ENCODE measurements at regions not wholly inside any gene's neighbourhood (a gene's known extent, or its start where the extent isn't known, plus 50 kb on each side); places are given as distances from the start of the nearest gene placed in this dataset.
"Not testable (repeated sequence)": the region's sequence is repeated elsewhere in the genome, so short reads cannot be mapped to it uniquely, and the experiment has no call there.

DNA sequence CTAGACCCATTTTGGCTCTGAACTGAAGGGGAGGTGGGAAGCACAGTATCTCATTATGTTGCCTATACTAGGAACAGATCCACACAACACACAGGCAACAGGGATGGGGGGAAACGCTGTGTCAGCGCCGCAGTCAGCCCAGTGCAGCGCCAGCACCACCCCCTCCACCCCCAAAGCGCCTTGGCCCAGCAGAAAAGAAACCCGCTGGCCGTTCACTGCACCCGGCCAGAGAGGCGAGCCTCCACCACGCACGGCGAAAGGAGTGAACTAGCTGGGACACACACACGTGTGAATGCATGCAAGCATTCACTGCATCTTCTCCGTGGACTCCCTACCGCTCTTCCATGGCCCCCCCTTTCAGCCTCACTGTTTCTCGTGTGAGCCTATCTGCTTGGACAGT is 205.6 kb downstream of the HIBADH start:
- H3K4me2 ChIP-seq; H4K20me1 ChIP-seq (ENCODE audit: insufficient read depth); H3K4me1 ChIP-seq (ENCODE audit: control insufficient read depth in 1 of 2, insufficient read depth in 2 of 2, low read depth in 1 of 2, low read length in 1 of 2); H3K9me2 ChIP-seq; H3F3A ChIP-seq (replicated peaks; ENCODE audit: insufficient read depth); H3K4me3 ChIP-seq (ENCODE audit: low read depth in 2 of 2, low read length in 1 of 2); H3K27ac ChIP-seq (ENCODE audit: low read depth in 2 of 2, low read length in 1 of 2); CTCF ChIA-PET; H3K9me3 ChIP-seq; POLR2A ChIA-PET; DNase-seq; H3K36me3 ChIP-seq (replicated peaks in 1 of 2; ENCODE audit: control insufficient read depth in 1 of 2, insufficient read depth in 2 of 2, low read length in 1 of 2); H2AFZ ChIP-seq (ENCODE audit: low read depth); H3K9ac ChIP-seq; H3K79me2 ChIP-seq (ENCODE audit: insufficient read depth); H3K27me3 ChIP-seq (ENCODE audit: insufficient read depth): not testable (repeated sequence)
- WGBS (ENCODE audit: low lambda C conversion rate): 79% methylated on average over 10 of the region's 16 CpGs

DNA sequence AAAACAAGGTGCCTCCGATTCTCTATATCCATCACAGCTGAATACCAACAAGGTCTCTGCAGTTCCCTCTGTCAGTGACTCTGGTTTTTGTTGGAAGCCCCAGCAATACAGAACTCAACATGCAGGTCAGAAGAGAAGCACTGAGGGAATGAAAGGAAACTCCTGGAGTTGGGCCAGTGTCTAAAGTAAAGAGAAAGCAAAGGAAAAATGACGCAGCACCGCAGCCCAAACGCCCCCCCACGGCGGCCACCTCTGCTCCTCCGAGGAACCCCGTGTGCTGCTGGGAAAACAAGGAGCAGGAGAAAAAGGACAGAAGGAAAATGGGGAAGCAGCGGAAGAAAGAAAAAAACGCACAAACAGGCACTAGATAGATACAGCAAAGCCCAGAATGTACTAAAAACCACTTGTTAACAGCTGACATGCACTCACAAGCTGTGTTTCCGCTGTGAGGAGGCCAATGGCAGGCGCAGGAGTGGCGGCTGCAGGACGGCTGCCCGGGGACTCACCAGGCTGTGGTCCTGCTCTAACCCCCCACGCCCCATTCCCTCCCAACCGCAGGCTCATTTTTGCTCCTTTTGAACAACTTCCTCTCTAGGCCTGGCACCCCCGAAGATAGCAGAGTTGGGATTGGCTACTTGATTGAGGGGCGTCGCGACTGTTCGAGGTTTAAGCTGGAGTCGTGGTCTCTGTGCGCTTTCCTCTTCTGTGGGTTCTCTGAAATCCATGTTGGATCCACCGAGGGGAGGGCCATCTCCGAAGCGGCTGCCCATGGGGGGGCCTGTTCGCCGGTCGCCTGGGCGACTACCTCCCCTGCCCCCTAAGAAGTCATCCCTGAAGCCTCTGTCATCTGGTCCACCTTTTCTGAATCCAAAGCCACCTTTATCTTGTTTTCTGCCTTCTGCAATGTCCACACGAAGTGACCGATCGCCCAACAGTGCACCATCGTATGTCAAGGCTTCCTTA is 204.8 kb downstream of the HIBADH start:
- H3K36me3 ChIP-seq (replicated peaks in 1 of 2; ENCODE audit: control insufficient read depth in 1 of 2, insufficient read depth in 2 of 2, low read length in 1 of 2); H3F3A ChIP-seq (replicated peaks; ENCODE audit: insufficient read depth); CTCF ChIA-PET; H3K27ac ChIP-seq (ENCODE audit: low read depth in 2 of 2, low read length in 1 of 2); H3K9me2 ChIP-seq; H4K20me1 ChIP-seq (ENCODE audit: insufficient read depth); H3K9me3 ChIP-seq; H3K4me2 ChIP-seq; H3K9ac ChIP-seq; POLR2A ChIA-PET; H2AFZ ChIP-seq (ENCODE audit: low read depth); H3K79me2 ChIP-seq (ENCODE audit: insufficient read depth); DNase-seq; H3K4me1 ChIP-seq (ENCODE audit: control insufficient read depth in 1 of 2, insufficient read depth in 2 of 2, low read depth in 1 of 2, low read length in 1 of 2); H3K27me3 ChIP-seq (ENCODE audit: insufficient read depth); H3K4me3 ChIP-seq (ENCODE audit: low read depth in 2 of 2, low read length in 1 of 2): not testable (repeated sequence)
- 81% methylated on average over 30 of the region's 35 CpGs for whole genome bisulfite sequencing (ENCODE audit: low lambda C conversion rate)

DNA sequence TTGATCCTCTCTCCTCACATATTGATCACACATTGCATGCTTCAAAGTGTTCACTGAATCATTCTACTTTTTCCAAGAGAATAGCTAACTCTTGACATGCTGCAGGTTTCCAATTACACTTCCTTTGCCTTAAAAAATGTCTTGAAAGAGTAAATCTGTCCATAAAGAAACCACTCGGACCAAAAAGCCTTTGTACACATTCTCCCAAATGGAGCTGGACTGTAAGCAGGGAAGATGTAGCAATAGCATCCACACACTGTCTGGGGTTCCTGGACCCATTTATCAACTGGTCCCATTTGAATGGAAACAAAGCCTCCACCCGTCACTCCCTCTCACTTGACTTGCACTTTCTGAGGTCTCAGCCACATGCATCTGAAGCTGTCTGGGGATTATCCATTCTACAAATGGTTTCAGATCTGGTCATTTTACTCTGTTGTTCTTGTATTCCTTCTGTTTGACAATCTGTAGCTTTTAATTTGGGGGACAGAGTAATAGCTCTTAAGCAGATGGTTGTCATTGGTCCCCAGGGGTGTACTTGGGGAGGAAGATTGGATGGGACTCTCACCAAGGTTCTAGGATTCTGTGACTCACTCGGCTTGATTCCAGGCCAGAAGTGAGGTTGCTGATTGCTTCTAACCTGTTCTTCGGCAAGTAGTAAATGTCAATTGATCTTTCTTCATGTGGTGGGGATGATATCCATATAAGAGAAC is 203.5 kb downstream of the HIBADH start:
- ChIA-PET POLR2A (no interaction called here), CTCF (interaction anchor here (1.1 kb wide), 1 partner anchor 32 kb away, joined by 3 read pairs; no protein-coding TSS in a partner anchor)
- Histone ChIP-seq H3K79me2 (ENCODE audit: insufficient read depth) (no peaks in the 10 kb centered on the region), H3K36me3 (replicated peaks in 1 of 2; ENCODE audit: control insufficient read depth in 1 of 2, insufficient read depth in 2 of 2, low read length in 1 of 2) (no peaks in the 10 kb centered on the region), H3K27me3 (ENCODE audit: insufficient read depth) (no peaks in the 10 kb centered on the region), H3K27ac (ENCODE audit: low read depth in 2 of 2, low read length in 1 of 2) (no peak overlapping the region), H3K9ac (no peak overlapping the region), H3F3A (replicated peaks; ENCODE audit: insufficient read depth) (no peaks in the 10 kb centered on the region), H3K9me3 (no peaks in the 10 kb centered on the region), H3K9me2 (no peaks in the 10 kb centered on the region), H3K4me1 (ENCODE audit: control insufficient read depth in 1 of 2, insufficient read depth in 2 of 2, low read depth in 1 of 2, low read length in 1 of 2) (peaks cover 1% of the 10 kb centered on the region in 2 experiments; a peak in 1 of 4 replicates), H3K4me2 (no peak overlapping the region), H4K20me1 (ENCODE audit: insufficient read depth) (no peaks in the 10 kb centered on the region), H2AFZ (ENCODE audit: low read depth) (no peak overlapping the region), H3K4me3 (ENCODE audit: low read depth in 2 of 2, low read length in 1 of 2) (no peak overlapping the region)
- no peak for DNase-seq
- 59% methylated on average over 4 of the region's 4 CpGs for WGBS (ENCODE audit: low lambda C conversion rate)
- TF ChIP-seq RAD21 (IDR thresholded peaks at IDR 0.05; ENCODE audit: low read length) (no peak), MXI1 (IDR thresholded peaks at IDR 0.05; ENCODE audit: low read depth, low read length) (no peak), FOSL2 (IDR thresholded peaks at IDR 0.05; ENCODE audit: borderline replicate concordance, low read depth) (no peak), FOXM1 (IDR thresholded peaks at IDR 0.05; ENCODE audit: low read depth) (no peak), SMC3 (IDR thresholded peaks at IDR 0.05; ENCODE audit: low read depth, low read length) (no peak), GATA2 (CRISPR knock-in tag; IDR thresholded peaks at IDR 0.05) (no peak), ELF1 (IDR thresholded peaks at IDR 0.05) (no peak), GABPA (IDR thresholded peaks at IDR 0.05; ENCODE audit: low read depth) (no peak), MEF2A (IDR thresholded peaks at IDR 0.05; ENCODE audit: borderline replicate concordance, low read depth) (no peak), SIN3A (IDR thresholded peaks at IDR 0.05; ENCODE audit: borderline replicate concordance, low read depth, low read length) (no peak), RCOR1 (IDR thresholded peaks at IDR 0.05; ENCODE audit: low read length) (no peak)
- TF ChIP-seq, protein P1, sequence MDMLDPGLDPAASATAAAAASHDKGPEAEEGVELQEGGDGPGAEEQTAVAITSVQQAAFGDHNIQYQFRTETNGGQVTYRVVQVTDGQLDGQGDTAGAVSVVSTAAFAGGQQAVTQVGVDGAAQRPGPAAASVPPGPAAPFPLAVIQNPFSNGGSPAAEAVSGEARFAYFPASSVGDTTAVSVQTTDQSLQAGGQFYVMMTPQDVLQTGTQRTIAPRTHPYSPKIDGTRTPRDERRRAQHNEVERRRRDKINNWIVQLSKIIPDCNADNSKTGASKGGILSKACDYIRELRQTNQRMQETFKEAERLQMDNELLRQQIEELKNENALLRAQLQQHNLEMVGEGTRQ (IDR thresholded peaks at IDR 0.05; ENCODE audit: borderline replicate concordance, low read depth, low read length): no peak
- TF ChIP-seq, protein P2, sequence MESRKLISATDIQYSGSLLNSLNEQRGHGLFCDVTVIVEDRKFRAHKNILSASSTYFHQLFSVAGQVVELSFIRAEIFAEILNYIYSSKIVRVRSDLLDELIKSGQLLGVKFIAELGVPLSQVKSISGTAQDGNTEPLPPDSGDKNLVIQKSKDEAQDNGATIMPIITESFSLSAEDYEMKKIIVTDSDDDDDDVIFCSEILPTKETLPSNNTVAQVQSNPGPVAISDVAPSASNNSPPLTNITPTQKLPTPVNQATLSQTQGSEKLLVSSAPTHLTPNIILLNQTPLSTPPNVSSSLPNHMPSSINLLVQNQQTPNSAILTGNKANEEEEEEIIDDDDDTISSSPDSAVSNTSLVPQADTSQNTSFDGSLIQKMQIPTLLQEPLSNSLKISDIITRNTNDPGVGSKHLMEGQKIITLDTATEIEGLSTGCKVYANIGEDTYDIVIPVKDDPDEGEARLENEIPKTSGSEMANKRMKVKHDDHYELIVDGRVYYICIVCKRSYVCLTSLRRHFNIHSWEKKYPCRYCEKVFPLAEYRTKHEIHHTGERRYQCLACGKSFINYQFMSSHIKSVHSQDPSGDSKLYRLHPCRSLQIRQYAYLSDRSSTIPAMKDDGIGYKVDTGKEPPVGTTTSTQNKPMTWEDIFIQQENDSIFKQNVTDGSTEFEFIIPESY (IDR thresholded peaks at IDR 0.05; ENCODE audit: borderline replicate concordance, low read depth): no peak
- TF ChIP-seq, protein P3, sequence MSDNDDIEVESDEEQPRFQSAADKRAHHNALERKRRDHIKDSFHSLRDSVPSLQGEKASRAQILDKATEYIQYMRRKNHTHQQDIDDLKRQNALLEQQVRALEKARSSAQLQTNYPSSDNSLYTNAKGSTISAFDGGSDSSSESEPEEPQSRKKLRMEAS (IDR thresholded peaks at IDR 0.05; ENCODE audit: low read depth): no peak
- TF ChIP-seq, protein P4, sequence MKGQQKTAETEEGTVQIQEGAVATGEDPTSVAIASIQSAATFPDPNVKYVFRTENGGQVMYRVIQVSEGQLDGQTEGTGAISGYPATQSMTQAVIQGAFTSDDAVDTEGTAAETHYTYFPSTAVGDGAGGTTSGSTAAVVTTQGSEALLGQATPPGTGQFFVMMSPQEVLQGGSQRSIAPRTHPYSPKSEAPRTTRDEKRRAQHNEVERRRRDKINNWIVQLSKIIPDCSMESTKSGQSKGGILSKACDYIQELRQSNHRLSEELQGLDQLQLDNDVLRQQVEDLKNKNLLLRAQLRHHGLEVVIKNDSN (IDR thresholded peaks at IDR 0.05; ENCODE audit: borderline replicate concordance, low read depth): no peak
- TF ChIP-seq, protein P5, sequence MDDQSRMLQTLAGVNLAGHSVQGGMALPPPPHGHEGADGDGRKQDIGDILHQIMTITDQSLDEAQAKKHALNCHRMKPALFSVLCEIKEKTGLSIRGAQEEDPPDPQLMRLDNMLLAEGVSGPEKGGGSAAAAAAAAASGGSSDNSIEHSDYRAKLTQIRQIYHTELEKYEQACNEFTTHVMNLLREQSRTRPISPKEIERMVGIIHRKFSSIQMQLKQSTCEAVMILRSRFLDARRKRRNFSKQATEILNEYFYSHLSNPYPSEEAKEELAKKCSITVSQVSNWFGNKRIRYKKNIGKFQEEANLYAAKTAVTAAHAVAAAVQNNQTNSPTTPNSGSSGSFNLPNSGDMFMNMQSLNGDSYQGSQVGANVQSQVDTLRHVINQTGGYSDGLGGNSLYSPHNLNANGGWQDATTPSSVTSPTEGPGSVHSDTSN (IDR thresholded peaks at IDR 0.05): no peak

Measured in SK-N-SH (cell line).